ENCODE measurements at regions not wholly inside any gene's neighbourhood (a gene's known extent, or its start where the extent isn't known, plus 50 kb on each side); places are given as distances from the start of the nearest gene placed in this dataset.
"Not testable (repeated sequence)": the region's sequence is repeated elsewhere in the genome, so short reads cannot be mapped to it uniquely, and the experiment has no call there.

DNA sequence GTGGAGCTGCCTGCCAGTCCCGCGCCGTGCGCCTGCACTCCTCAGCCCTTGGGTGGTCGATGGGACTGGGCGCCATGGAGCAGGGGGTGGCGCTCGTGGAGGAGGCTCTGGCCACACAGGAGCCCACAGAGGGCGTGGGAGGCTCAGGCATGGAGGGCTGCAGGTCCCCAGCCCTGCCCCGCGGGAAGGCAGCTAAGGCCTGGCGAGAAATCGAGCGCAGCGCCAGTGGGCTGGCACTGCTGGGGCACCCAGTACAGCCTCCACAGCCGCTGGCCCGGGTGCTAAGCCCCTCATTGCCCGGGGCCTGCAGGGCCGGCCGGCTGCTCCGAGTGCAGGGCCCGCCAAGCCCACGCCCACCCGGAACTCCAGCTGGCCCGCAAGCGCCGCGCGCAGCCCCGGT is 187.9 kb downstream of the BCHE start:
- H3K36me3 ChIP-seq (ENCODE audit: control insufficient read depth, insufficient read depth, low read length); H4K8ac ChIP-seq (ENCODE audit: low read depth, low read length); H3K79me2 ChIP-seq (ENCODE audit: control insufficient read depth, insufficient read depth, low read length); H3K79me1 ChIP-seq (ENCODE audit: low read length); H4K5ac ChIP-seq (ENCODE audit: low read length); H3K56ac ChIP-seq (ENCODE audit: low read length); H3K4me1 ChIP-seq (ENCODE audit: control insufficient read depth, low read depth, low read length); H2BK5ac ChIP-seq (ENCODE audit: low read length); H3K27me3 ChIP-seq (ENCODE audit: insufficient read depth, low read length, poor library complexity); DNase-seq; H3K9ac ChIP-seq (ENCODE audit: low read length); H3K4me2 ChIP-seq (ENCODE audit: low read length); H3K18ac ChIP-seq (ENCODE audit: low read length); H2AK5ac ChIP-seq (ENCODE audit: low read length); H3K4me3 ChIP-seq (ENCODE audit: low read length); H3K4ac ChIP-seq (ENCODE audit: low read depth, low read length); H3K27ac ChIP-seq (ENCODE audit: low read depth, low read length); H2BK15ac ChIP-seq (replicated peaks; ENCODE audit: low read depth); H2BK120ac ChIP-seq (ENCODE audit: low read depth, low read length); H3K23ac ChIP-seq (ENCODE audit: low read length): not testable (repeated sequence)
- WGBS (ENCODE audit: extremely low coverage, insufficient coverage, low lambda C conversion rate) = no CpG with 5 or more reads among the region's 30 CpGs

DNA sequence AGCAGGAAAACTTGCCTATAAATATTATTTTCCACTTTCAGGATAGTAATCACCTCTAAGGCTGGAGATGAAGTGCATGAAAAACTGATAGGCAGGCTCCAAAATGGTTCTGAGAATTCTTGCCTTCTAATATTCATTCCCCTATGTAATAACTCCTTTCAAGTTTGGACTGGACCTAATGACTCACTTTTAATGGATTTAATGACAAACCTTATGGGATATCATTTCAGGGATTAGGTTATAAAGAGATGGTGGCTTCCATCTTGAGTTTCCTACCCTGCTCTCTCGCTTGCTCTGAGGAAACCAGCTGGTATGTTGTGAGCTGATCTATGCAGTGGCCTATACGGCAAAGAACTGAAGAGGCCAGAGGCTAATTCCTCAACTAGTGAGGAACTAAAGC is 192.0 kb downstream of the BCHE start:
- no peak overlapping the region for H3K23ac ChIP-seq (ENCODE audit: low read length)
- no peak overlapping the region for H4K5ac ChIP-seq (ENCODE audit: low read length)
- no peak overlapping the region for H2BK5ac ChIP-seq (ENCODE audit: low read length)
- H3K79me1 ChIP-seq (ENCODE audit: low read length) = no peaks in the 10 kb centered on the region
- H2AK5ac ChIP-seq (ENCODE audit: low read length) = no peak overlapping the region
- H2BK15ac ChIP-seq (replicated peaks; ENCODE audit: low read depth) = no peak overlapping the region
- DNase-seq = no peak
- no peaks in the 10 kb centered on the region for H3K27me3 ChIP-seq (ENCODE audit: insufficient read depth, low read length, poor library complexity)
- no peak overlapping the region for H3K9ac ChIP-seq (ENCODE audit: low read length)
- no peak overlapping the region for H3K4ac ChIP-seq (ENCODE audit: low read depth, low read length)
- H4K8ac ChIP-seq (ENCODE audit: low read depth, low read length) = no peak overlapping the region
- H3K79me2 ChIP-seq (ENCODE audit: control insufficient read depth, insufficient read depth, low read length) = no peaks in the 10 kb centered on the region
- no peak overlapping the region for H2BK120ac ChIP-seq (ENCODE audit: low read depth, low read length)
- H3K36me3 ChIP-seq (ENCODE audit: control insufficient read depth, insufficient read depth, low read length) = no peaks in the 10 kb centered on the region
- no CpG with 5 or more reads among the region's 2 CpGs for WGBS (ENCODE audit: extremely low coverage, insufficient coverage, low lambda C conversion rate)
- no peak overlapping the region for H3K18ac ChIP-seq (ENCODE audit: low read length)
- no peak overlapping the region for H3K4me2 ChIP-seq (ENCODE audit: low read length)
- no peak overlapping the region for H3K27ac ChIP-seq (ENCODE audit: low read depth, low read length)
- no peak overlapping the region for H3K56ac ChIP-seq (ENCODE audit: low read length)
- no peak overlapping the region for H3K4me3 ChIP-seq (ENCODE audit: low read length)
- H3K4me1 ChIP-seq (ENCODE audit: control insufficient read depth, low read depth, low read length) = no peaks in the 10 kb centered on the region

DNA sequence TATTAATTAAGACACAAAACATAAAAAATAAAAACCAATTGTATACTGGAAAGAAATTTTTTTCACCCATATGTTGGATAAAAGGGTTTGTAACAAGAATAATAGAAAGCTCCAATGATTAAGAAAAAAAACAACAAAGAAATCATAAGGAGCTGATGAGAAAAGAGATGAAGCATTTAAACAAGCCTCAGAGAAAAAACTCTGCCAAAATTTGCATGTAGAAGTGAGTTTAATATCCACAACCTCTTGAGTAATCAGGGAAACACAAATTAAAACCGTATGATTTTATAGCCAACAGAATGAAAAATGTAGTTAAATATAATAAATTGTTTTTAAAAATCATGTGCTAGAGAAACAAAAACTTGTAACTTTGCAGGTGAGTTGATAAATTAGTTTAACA is 192.9 kb downstream of the BCHE start:
- H2BK15ac ChIP-seq (replicated peaks; ENCODE audit: low read depth) = no peak overlapping the region
- H3K4me1 ChIP-seq (ENCODE audit: control insufficient read depth, low read depth, low read length) = no peaks in the 10 kb centered on the region
- no peak overlapping the region for H2BK120ac ChIP-seq (ENCODE audit: low read depth, low read length)
- no peak overlapping the region for H3K56ac ChIP-seq (ENCODE audit: low read length)
- H3K4me2 ChIP-seq (ENCODE audit: low read length) = no peak overlapping the region
- H3K4me3 ChIP-seq (ENCODE audit: low read length) = no peak overlapping the region
- no peak overlapping the region for H3K18ac ChIP-seq (ENCODE audit: low read length)
- no peaks in the 10 kb centered on the region for H3K36me3 ChIP-seq (ENCODE audit: control insufficient read depth, insufficient read depth, low read length)
- no peak for DNase-seq
- H3K27ac ChIP-seq (ENCODE audit: low read depth, low read length) = no peak overlapping the region
- no peak overlapping the region for H3K23ac ChIP-seq (ENCODE audit: low read length)
- H3K79me2 ChIP-seq (ENCODE audit: control insufficient read depth, insufficient read depth, low read length) = no peaks in the 10 kb centered on the region
- H3K27me3 ChIP-seq (ENCODE audit: insufficient read depth, low read length, poor library complexity) = no peaks in the 10 kb centered on the region
- H2BK5ac ChIP-seq (ENCODE audit: low read length) = no peak overlapping the region
- H3K9ac ChIP-seq (ENCODE audit: low read length) = no peak overlapping the region
- H4K5ac ChIP-seq (ENCODE audit: low read length) = no peak overlapping the region
- H3K4ac ChIP-seq (ENCODE audit: low read depth, low read length) = no peak overlapping the region
- H2AK5ac ChIP-seq (ENCODE audit: low read length) = no peak overlapping the region
- no peak overlapping the region for H4K8ac ChIP-seq (ENCODE audit: low read depth, low read length)
- no peaks in the 10 kb centered on the region for H3K79me1 ChIP-seq (ENCODE audit: low read length)
- WGBS (ENCODE audit: extremely low coverage, insufficient coverage, low lambda C conversion rate) = no CpG with 5 or more reads among the region's 1 CpG

DNA sequence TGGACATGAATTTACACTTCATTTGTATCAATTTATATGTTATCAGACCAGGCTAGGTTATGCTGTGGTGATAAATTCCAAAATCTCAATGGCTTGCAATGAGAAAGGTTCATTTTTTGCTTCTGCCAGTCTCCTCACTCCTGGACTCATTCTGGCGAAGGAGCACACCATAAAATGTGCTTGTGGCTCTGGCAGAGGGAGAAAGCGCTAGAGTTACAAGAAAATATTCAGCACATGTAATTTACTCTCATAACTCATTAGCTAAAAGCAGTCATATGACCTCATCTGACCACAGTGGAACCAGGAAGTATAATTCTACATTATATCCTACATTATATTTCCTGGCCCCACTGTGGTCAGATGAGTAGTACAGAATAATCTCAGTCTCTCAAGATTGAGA is 193.8 kb downstream of the BCHE start:
- Histone ChIP-seq H3K4me3 (ENCODE audit: low read length) (no peak overlapping the region), H3K4me2 (ENCODE audit: low read length) (no peak overlapping the region), H2AK5ac (ENCODE audit: low read length) (no peak overlapping the region), H3K4ac (ENCODE audit: low read depth, low read length) (no peak overlapping the region), H4K8ac (ENCODE audit: low read depth, low read length) (no peak overlapping the region), H4K5ac (ENCODE audit: low read length) (no peak overlapping the region), H3K27ac (ENCODE audit: low read depth, low read length) (no peak overlapping the region), H3K56ac (ENCODE audit: low read length) (no peak overlapping the region), H3K36me3 (ENCODE audit: control insufficient read depth, insufficient read depth, low read length) (no peaks in the 10 kb centered on the region), H3K27me3 (ENCODE audit: insufficient read depth, low read length, poor library complexity) (no peaks in the 10 kb centered on the region), H3K79me2 (ENCODE audit: control insufficient read depth, insufficient read depth, low read length) (no peaks in the 10 kb centered on the region), H3K79me1 (ENCODE audit: low read length) (no peaks in the 10 kb centered on the region), H3K23ac (ENCODE audit: low read length) (no peak overlapping the region), H2BK120ac (ENCODE audit: low read depth, low read length) (no peak overlapping the region), H3K9ac (ENCODE audit: low read length) (no peak overlapping the region), H3K4me1 (ENCODE audit: control insufficient read depth, low read depth, low read length) (no peaks in the 10 kb centered on the region), H2BK15ac (replicated peaks; ENCODE audit: low read depth) (no peak overlapping the region), H3K18ac (ENCODE audit: low read length) (no peak overlapping the region), H2BK5ac (ENCODE audit: low read length) (no peak overlapping the region)
- WGBS (ENCODE audit: extremely low coverage, insufficient coverage, low lambda C conversion rate) = no CpG with 5 or more reads among the region's 2 CpGs
- DNase-seq = no peak

DNA sequence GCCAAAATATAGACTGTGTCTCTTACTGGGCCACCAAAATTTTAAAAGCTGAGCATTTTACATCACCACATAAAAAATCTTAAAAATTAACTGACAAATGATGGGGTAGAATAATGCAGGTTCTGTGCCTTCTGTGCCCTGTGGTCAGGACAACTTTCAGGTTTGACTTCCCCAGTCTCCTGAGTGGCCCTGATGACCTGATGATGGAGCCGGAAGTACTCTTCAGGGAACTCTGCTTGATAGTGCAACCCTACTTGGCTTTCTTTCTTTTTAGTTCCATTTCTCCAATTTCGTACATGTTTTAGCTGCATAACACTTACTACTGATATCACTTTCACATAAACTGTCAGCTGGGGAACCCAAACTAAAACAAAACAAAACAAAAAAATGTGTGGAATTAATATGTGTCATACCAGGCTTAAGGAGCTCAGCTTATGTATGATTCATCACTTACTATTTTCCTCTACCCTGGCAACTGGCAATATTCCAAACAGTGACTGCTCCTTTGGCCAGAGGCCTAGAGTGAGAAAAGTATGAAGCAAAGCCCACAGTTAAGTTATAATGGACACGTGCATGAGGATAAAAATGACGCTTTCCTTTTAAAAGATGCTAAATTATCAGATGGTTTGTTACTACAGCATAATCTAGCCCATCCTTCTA is 194.3 kb downstream of the BCHE start:
- Histone ChIP-seq H3K4me3 (ENCODE audit: low read length) (no peak overlapping the region), H3K36me3 (ENCODE audit: control insufficient read depth, insufficient read depth, low read length) (no peaks in the 10 kb centered on the region), H3K18ac (ENCODE audit: low read length) (no peak overlapping the region), H3K79me1 (ENCODE audit: low read length) (no peaks in the 10 kb centered on the region), H3K9ac (ENCODE audit: low read length) (no peak overlapping the region), H2AK5ac (ENCODE audit: low read length) (no peak overlapping the region), H3K79me2 (ENCODE audit: control insufficient read depth, insufficient read depth, low read length) (no peaks in the 10 kb centered on the region), H2BK15ac (replicated peaks; ENCODE audit: low read depth) (no peak overlapping the region), H3K4me1 (ENCODE audit: control insufficient read depth, low read depth, low read length) (no peaks in the 10 kb centered on the region), H3K27me3 (ENCODE audit: insufficient read depth, low read length, poor library complexity) (no peaks in the 10 kb centered on the region), H3K23ac (ENCODE audit: low read length) (no peak overlapping the region), H4K8ac (ENCODE audit: low read depth, low read length) (no peak overlapping the region), H3K4ac (ENCODE audit: low read depth, low read length) (no peak overlapping the region), H3K4me2 (ENCODE audit: low read length) (no peak overlapping the region), H4K5ac (ENCODE audit: low read length) (no peak overlapping the region), H3K56ac (ENCODE audit: low read length) (no peak overlapping the region), H2BK5ac (ENCODE audit: low read length) (no peak overlapping the region), H3K27ac (ENCODE audit: low read depth, low read length) (no peak overlapping the region), H2BK120ac (ENCODE audit: low read depth, low read length) (no peak overlapping the region)
- no CpG with 5 or more reads among the region's 4 CpGs for WGBS (ENCODE audit: extremely low coverage, insufficient coverage, low lambda C conversion rate)
- peak; percentile 11 for DNase-seq

Data from mesendoderm (in vitro differentiated cells).